HG03457 (cell line): ENCODE measurements at regions not wholly inside any gene's neighbourhood (a gene's known extent, or its start where the extent isn't known, plus 50 kb on each side); places are given as distances from the start of the nearest gene placed in this dataset.
"Not testable (repeated sequence)": the region's sequence is repeated elsewhere in the genome, so short reads cannot be mapped to it uniquely, and the experiment has no call there.

Experiments used
- ATAC-seq: cut with Tn5 transposase; IDR thresholded peaks from one replicate; pipeline ENCODE4 v1.9.1; 2021; ENCODE audit warnings: moderate number of reproducible peaks; ENCODE audit not compliant: unreplicated experiment

DNA sequence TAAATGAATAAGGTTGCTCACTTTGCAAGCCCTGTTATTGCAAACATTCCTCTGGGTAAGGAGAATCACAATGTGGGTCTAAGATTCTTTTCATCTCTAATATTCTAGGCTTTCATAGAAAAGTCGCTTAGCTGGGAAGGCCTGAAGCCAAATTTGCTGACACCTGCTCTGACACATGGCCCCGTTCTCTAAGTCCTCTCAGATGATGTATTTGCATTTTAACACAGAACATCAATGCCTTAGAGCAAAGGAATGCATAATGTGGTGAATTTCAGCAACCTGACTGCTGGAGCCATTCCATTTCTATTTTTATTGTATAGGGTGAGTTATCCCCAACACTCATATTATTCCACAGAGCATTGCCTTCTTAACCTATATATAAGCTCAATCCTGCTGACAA, 682.1 kb upstream of the NRP1 start:
- no peak for ATAC-seq

DNA sequence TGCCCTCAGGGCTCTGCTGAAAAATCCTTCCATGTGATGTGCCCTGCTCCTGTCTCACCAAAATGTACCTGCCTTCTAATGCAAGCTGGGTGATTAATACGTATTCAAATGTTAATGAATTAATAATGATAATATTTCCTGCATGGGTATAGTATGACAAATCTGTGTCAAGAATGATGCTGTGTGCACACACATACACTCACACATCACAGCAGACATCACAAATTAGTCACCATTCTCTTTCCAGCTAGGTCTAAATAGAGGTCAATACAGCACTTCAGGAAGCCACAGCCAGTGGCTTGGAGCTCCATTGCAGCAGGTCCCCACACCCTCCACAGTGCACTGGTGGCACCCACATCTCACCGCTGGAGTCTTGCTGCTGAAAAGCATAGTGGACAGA, 681.2 kb upstream of the NRP1 start:
- no peak for ATAC-seq

DNA sequence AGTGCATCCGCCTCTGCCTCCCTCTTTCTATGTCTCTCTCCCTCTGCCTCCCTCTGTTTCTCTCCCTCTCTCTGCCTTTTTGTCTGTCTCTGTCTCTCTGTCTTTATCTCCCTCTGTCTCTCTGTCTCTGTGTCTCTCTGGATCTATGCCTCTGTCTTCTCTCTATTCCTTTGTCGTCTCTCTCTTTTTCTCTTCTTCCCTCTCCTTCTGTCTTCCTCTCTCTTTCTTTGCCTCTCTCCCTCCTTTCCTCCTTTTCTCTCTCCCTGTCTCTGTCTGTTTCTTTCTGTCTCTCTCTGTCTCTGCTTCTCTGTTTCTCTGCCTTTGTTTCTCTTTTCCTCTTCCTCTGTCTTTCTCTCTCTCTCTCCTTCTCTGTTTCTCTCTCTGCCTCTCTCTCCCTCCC, 678.8 kb upstream of the NRP1 start:
- ATAC-seq, result no peak

DNA sequence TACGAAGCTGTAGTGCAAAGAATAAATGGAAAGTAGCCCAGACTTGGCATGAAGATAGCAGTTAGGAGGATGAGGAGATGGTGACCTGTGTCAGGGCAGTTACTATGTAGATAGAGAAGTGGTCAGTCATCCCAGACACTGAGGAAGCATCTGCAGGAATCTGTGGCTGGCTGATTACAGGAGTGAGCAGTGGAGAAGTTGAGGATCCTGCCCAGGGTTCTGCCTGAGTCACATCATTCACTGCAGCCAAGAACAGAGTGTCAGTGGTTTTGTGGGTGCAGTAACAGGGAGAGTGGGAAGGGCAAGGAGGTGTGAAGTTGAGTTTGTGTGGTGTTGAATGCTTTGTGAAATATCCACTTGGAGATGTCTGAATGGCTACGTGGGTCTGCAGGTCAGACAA, 676.4 kb upstream of the NRP1 start:
- no peak for ATAC-seq

DNA sequence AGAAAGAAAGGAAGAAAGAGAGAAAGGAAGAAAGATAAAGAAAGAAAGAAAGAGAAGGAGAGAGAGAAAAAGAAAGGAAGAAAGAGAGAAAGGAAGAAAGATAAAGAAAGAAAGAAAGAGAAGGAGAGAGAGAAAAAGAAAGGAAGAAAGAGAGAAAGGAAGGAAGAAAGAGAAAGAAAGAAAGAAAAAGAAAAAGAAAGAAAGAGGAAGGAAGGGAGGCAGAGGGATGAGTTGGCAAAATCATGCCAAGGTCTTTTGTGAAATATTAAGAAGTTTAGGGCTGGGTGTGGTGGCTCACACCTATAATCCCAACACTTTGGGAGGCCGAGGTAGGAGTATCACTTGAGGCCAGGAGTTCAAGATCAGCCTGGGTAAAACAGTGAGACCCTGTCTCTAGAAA, 675.8 kb upstream of the NRP1 start:
- not testable (repeated sequence) for ATAC-seq

DNA sequence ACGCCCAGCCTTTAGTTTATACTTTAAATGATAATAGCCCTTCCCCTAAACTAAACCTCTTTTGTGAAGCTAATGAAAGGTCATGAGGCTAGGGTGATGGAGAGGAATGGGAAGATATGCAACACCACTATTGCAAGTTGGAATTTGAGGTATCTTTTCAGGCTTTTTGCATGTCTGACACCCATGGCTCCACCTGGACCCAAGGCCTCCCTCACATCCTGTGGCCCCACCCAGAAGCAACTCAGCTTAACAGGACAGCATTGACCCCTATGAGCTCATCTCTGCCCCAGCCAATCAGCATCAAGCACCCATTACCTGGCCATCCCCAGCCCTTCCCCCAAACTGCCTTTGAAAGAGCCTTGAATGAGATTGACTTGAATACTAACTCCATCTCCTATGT, 674.2 kb upstream of the NRP1 start:
- no peak for ATAC-seq

DNA sequence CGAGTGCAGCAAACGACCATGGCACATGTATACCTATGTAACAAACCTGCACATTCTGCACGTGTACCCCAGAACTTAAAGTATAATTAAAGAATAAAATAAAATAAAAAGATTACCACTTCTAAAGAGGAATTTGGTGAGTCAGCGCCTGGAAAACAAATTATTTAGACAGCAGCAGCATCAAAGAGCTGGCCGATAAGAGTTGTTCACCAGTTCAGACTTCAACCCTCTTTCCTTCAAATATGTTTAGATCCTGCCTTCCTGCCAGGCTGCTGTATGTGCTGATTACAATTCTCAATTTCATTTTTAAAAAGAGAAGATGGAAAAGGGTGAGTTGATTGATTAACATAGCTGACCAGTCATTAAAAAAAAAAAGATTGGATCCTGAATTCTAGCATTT, 672.0 kb upstream of the NRP1 start:
- no peak for ATAC-seq

DNA sequence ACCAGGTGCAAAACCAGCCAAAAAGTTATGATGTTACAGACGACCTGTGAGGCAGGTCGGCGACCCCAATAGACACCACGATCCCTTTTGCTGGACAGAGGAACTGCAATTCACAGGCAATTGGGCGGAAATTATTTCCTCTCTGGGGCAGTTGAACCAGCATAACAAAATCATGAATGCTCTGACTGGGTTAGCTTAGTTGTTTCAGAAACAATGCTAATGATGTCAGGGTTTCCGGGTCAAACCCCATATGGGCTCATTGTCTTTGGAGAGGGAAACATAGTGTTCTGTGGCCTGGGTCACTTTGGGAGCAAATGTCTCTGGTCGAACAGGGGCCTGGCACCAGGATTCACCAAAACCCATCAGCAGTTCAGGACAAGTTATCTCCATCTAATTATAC, 669.1 kb upstream of the NRP1 start:
- ATAC-seq, result no peak

DNA sequence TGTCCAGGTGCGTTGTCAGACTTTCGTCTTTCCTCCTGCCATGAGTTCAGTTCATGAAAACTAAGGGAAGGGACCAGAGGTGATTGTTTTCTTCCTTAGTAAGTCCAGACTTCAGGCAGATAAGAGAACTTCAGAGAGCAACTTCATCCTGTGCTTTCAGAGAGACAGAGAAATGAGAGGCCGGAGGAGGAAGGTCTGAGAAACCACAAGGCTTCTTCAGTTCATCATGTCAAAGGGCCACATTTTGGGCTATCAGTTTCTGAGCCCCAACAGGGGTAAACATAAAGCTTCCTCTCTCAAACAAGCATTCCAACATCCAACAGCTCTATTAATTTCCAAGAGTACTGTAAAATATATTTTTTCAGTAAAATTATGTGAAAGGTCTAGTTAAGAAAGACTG, 668.4 kb upstream of the NRP1 start:
- ATAC-seq, result no peak

DNA sequence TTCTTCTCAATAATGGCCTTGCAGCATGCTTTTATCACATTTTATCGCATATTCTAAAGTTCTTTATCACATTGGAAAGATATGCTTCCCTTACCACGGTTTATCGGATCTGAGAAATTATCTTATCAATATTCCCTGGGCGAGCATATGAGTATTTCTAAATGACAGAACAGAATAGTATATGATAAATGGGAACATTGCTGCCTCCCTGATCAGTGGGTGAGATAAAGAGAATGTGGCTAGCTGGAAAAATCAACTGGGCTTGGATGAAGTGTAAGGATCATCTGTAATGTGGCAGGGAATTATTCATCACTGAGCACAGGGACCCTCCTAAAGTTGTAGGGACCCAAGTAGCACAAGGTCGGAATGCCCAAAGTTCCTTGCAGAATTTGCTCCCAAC, 667.4 kb upstream of the NRP1 start:
- ATAC-seq, result no peak

DNA sequence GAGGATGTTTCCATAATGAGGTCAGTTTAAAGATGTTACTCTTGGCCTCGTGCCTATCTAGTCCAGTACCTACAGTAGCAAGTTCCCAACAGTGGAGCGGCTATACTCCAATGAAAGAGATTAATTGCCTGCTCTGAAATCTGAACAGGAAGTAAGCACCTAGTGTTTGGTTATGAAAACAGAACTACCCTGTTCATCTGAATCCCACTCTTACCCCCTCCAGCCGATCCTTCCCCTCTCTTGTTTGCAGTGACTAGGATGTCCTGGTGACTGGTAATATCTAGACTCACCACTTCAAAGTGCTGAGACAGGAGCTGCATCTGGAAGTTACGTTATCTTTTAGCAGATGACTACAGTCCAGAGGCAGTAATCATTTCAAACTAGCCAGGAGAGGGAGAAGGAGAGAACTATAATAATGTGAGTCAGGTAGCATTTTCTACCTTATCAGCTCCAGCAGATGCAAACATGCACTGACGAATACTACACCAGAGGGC, 666.7 kb upstream of the NRP1 start:
- ATAC-seq, result no peak

DNA sequence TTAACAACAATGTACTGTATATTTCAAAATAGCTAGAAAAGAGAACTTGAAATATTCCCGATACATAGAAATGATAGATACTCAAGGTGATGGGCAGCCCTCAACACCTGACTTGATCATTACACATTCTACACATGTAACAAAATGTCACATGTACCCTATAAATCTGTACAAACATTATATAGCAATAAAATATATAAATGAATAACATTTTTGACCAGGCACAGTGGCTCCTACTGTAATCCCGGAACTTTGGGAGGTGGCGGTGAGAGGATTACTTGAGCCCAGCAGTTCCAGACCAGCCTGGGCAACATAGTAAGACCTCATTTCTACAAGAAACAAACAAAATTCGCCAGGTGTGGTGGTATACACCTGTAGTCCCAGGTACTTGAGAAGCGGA, 659.5 kb upstream of the NRP1 start:
- ATAC-seq, result no peak

DNA sequence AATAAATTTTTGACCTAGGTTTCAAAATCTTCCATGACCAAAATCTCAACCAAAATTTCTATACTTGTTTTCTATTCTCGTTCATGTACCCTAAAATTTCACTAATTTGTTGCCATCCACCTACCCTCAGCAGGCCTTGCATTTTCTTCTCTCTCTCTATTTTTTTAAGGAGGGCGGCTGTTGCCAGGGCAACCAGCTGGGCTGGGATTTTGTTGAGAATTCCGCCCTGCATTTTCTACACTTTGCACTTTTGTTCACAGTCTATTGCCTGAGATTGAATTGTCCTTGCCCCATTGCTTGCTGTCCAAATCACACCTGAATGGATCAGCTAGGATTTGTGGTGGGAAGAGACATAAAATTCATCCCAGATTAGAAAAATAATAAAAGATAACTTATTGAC, 657.5 kb upstream of the NRP1 start:
- ATAC-seq, result no peak

DNA sequence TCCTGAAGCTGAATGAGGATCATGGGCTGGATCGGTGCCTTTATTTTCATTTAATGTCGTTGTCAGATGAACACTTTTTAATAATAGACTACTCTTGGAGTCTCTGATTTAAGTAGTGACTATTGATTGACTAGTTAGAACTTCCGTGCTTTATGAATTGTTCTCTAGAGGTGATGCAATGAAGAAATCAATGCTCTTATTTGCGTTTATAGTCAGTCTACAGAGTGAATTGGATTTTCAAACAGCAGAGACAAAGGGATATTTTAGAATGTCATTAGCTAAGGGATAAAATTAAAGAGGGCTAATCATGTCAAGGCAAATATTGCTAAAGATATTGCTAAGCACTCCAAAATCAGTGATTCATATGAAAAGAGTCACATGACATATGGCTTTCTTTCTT, 652.0 kb upstream of the NRP1 start:
- ATAC-seq, result no peak

DNA sequence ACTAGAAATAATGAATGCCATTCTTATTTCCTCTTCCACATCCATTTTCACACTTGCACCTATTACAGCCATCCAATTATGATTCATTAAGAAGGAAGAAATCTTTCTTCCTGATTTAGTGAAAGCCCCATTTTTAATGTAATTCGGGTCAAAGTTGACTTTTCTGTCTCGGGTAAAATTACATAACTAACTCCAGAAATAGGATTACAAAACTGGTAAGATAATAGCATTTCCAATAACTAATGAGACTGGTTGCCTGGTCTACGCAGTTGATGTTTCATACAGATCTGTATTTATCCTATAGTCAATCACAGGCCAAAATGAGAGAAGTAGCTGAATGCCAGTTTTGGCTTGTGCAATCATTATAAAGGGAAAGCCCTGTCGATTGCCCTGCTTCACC, 651.5 kb upstream of the NRP1 start:
- ATAC-seq, result no peak

DNA sequence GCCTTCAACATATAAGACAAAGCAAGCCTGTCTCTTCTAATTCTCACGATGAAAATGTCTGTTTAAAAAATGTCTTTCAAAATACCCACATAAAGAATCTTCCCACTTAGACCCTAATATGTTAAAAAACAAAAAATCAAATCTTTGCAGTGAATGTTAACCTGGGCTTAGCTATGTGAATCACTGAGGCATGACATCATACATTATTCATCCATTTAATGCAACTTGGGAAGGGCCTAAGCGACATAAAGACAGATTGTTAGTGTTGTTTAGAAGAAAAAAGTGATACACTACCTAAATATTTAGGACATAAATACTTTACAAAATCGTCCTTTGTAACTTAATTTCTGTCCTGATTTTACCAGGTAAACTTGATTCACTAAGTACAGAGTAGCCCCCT, 648.5 kb upstream of the NRP1 start:
- ATAC-seq, result no peak

DNA sequence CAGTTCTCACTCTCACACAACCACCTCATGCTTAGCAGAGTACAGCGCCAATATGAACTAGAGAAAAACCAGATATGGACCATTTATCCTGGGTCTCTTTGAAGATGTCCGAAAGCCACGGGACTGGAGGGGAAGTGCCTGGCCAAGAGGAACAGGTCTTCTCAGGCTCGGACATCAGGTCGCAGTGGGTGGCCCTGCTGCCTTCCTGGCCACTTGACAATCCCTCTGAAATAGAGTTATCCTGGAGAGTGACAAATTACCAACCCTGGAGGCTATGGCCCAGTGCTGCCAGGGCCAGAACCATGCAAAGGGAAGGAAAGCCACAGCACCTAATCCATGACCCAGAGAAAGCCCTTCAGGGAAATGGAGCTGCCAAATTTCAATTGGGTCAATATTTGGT, 646.8 kb upstream of the NRP1 start:
- no peak for ATAC-seq

DNA sequence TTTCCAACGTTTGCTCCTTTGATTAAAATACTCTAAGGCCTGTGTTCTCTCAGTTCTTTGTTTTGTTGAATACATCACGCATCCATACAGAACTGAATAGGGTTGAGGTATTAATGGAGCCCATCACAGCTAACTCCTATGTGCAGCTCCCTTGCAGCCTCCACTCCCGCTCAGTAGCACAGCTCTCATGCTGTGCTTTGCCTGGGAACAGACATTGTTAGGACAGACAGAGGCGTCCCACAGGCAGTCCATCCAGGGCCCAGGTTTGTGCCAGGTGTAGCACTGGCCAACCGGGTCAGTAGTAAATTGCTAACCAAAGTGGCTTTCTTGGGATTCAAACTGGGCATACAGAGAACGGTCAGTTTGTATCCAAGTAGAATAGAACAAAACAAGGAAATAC, 644.7 kb upstream of the NRP1 start:
- ATAC-seq, result no peak

DNA sequence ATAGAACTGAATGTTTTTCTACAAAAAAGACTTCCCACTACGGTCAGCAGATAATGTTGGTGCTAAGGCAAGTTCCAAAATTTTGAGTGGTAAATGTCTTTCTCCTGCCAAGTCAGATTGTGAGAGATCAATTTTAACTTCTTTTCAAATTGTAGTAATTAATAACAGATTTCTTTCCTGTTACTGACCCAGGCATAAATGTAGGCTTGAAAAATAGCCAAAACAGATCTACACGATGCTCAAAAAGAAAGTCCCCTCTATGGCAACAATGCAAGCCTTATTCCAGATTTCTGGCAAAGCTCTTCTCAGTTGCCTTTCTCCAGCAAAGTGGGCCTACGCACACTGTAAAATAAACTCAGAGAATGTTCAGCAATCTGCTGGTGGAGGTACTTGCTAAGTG, 641.0 kb upstream of the NRP1 start:
- ATAC-seq, result no peak

DNA sequence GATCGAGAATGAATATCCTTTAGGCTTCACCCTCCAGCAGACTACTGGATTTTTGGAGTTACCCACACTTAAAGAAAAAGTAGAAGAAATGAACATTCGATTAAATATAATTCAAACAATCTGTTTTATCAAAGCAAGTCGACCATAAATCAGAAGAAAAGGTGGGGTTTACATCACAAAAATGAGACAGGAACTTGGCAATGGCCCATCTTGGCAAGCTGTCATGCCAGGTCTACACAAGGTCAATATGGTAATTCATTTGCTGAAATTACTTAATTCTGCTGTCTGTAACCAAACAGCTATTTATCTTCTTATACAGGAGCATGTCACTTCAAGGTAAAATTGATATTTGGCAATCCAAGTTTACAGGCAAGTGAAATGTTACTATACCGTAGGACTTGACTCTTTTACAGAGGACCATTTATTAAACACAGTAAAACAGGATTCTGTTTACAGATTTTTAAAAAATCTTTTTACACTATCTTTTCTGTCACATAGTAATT, 640.6 kb upstream of the NRP1 start:
- no peak for ATAC-seq

DNA sequence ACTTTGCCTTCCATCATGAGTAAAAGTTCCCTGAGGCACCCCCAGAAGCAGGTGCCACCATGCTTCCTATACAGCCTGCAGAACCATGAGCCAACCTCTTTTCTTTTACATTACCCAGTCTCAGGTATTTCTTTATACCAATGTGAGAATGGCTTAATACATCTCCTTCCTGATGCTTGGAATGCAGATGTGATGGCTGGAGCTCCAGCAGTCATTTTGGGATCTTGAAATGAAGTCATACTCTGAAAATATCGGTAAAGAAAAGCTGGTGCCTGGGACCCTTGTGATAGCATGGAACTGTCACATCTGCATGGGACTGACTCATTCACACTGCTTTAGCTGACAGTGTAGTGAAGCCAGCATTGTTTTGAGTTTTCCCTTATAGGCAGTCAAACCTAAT, 634.5 kb upstream of the NRP1 start:
- ATAC-seq, result no peak

DNA sequence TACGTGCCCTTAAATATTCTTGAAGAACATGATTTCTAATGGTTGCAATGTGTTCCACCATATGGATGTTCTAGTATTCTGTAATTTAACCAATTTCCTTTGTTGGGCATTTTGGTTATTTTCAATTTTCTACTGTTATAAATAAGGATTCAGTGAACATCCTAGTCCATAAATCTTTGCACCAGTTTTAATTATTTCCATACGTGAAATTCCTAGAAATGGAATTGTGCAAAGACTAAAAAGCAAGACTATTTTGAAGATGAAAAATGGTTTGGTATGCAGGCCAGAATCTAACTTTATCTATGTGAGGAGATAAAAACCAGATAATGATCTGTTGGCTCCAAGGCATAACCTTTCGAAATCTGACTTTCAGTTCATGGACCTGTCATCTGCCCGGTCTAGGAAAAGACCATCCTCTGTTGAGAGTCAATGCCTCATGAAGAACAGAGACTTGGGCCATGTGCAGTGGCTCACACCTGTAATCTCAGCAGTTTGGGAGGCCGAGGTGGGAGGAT, 633.2 kb upstream of the NRP1 start:
- no peak for ATAC-seq

DNA sequence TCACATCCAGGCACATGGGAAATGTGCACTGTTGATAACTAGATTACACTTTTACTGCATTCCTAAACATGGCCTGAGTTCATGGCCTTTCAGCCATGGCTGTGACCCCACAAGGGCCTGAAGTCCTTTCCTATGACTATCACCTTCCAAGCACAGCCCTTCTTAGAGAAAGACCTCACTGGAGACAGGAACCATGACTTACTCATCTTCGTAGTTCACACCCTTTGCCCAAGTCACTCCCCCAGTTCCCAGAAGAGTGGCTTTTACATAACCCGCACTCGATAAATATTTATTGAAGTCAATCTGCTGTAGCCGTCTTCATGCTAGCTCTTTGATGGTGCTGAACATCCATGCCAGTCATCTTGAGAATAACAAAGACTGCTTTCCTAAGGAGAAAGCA, 632.5 kb upstream of the NRP1 start:
- no peak for ATAC-seq
